Upper lobe of left lung (tissue), 6 donors: ENCODE measurements at regions not wholly inside any gene's neighbourhood (a gene's known extent, or its start where the extent isn't known, plus 50 kb on each side); places are given as distances from the start of the nearest gene placed in this dataset.
"Not testable (repeated sequence)": the region's sequence is repeated elsewhere in the genome, so short reads cannot be mapped to it uniquely, and the experiment has no call there.

ENCODE experiments used
- ATAC-seq, 2 donors: fragments of 200-7000 bp; cut with Tn5 transposase; one replicate each; pipeline ENCODE4 v1.9.1; 2022; ENCODE audit warnings: mild to moderate bottlenecking in 2 of 2, moderate library complexity in 2 of 2; ENCODE audit not compliant: low FRiP score in 2 of 2
- DNase-seq, 2 donors: peaks; one replicate each; pipeline ENCODE4 v3.0.0-alpha.2; 2019 to 2020
- H3K27ac ChIP-seq, 4 donors: fragments of 200-600 bp; sonication (generic); one replicate each; pipeline ENCODE4 v1.5.1; 2016 to 2019
- H3K27me3 ChIP-seq, 4 donors: fragments of 200-600 bp; sonication (generic); one replicate each; pipeline ENCODE4 v1.5.1; 2017 to 2019
- H3K36me3 ChIP-seq, 4 donors: fragments of 200-600 bp; sonication (generic); one replicate each; pipeline ENCODE4 v1.5.1; 2016 to 2019
- H3K4me1 ChIP-seq, 4 donors: fragments of 200-600 bp; sonication (generic); one replicate each; pipeline ENCODE4 v1.5.1; 2018 to 2019
- H3K4me3 ChIP-seq, 4 donors: fragments of 200-600 bp; sonication (generic); one replicate each; pipeline ENCODE4 v1.5.1; 2017 to 2019; ENCODE audit warnings: mild to moderate bottlenecking in 2 of 4, moderate library complexity in 1 of 4
- H3K9me3 ChIP-seq, 4 donors: fragments of 200-600 bp; sonication (generic); one replicate each; pipeline ENCODE4 v1.5.1; 2018 to 2019
- CTCF ChIP-seq, 6 experiments: fragments of 450-650 bp in 4 of 6; fragments of 200-600 bp in 2 of 6; sonication (generic) in 2 of 6; IDR thresholded peaks; one replicate each; pipeline ENCODE4 v1.5.1; 2016 to 2019; ENCODE audit warnings: antibody characterized with exemption in 6 of 6
- EP300 ChIP-seq, 4 donors: sonication (generic); formaldehyde crosslinking; IDR thresholded peaks; one replicate each; pipeline ENCODE4 v1.5.1; 2017; ENCODE audit warnings: antibody characterized with exemption in 4 of 4, control low read depth in 2 of 4
- POLR2A ChIP-seq, 4 donors: fragments of 450-650 bp; IDR thresholded peaks; one replicate each; pipeline ENCODE4 v1.5.1; 2016 to 2017; ENCODE audit warnings: antibody characterized with exemption in 4 of 4, mild to moderate bottlenecking in 2 of 4
- POLR2AphosphoS5 ChIP-seq, 2 donors: sonication (generic); formaldehyde crosslinking; IDR thresholded peaks; one replicate each; pipeline ENCODE4 v1.5.1; 2017; ENCODE audit warnings: antibody characterized with exemption in 2 of 2
- WGBS, 2 donors: methylation state at CpG; one replicate each; pipeline ENCODE4 v1.1.5; 2017 to 2018; 5-methylcytosine and 5-hydroxymethylcytosine counted together
- donor health status: DM: no; HTN: no; CAD: no; lungs with moderate emphysema.
- donor health status: DM: no; HTN: yes; CAD: no; lungs with severe emphysema.

- ATAC-seq, result no peak
- 58 to 63% methylated on average over 9 of the region's 9 CpGs for WGBS, 2 donors
Measured at GRCh38 chr7:65453341-65454030, 79.8 kb downstream of the ZNF92 start.

GRCh38 chr7:65454469-65454868 lies 80.8 kb downstream of the ZNF92 start:
- no peaks in the 10 kb centered on the region for H3K36me3 ChIP-seq
- no peak for TF ChIP-seq CTCF (IDR thresholded peaks at IDR 0.05)
- TF ChIP-seq POLR2A (IDR thresholded peaks at IDR 0.05), result no peak
- TF ChIP-seq EP300 (IDR thresholded peaks at IDR 0.05), result no peak
- no peak for TF ChIP-seq POLR2AphosphoS5 (IDR thresholded peaks at IDR 0.05)
- H3K27ac ChIP-seq, result no peak overlapping the region
- ATAC-seq (no peak), DNase-seq (no peak)
- H3K9me3 ChIP-seq, result no peaks in the 10 kb centered on the region
- no peaks in the 10 kb centered on the region for H3K27me3 ChIP-seq
- no peaks in the 10 kb centered on the region for H3K4me1 ChIP-seq
- H3K4me3 ChIP-seq, result no peak overlapping the region

More at GRCh38 chr7:65453341-65454030, 79.8 kb downstream of the ZNF92 start:
- Histone ChIP-seq H3K36me3 (no peaks in the 10 kb centered on the region), H3K27me3 (no peaks in the 10 kb centered on the region), H3K4me1 (no peaks in the 10 kb centered on the region), H3K4me3 (no peak overlapping the region), H3K9me3 (no peaks in the 10 kb centered on the region), H3K27ac (no peak overlapping the region)
- no peak for DNase-seq
- no peak for TF ChIP-seq EP300 (IDR thresholded peaks at IDR 0.05)
- TF ChIP-seq POLR2AphosphoS5 (IDR thresholded peaks at IDR 0.05), result no peak
- TF ChIP-seq CTCF (IDR thresholded peaks at IDR 0.05), result no peak
- TF ChIP-seq POLR2A (IDR thresholded peaks at IDR 0.05), result no peak

GRCh38 chr7:65455050-65455449 lies 81.4 kb downstream of the ZNF92 start:
- 68 to 79% methylated on average over 4 of the region's 4 CpGs for WGBS, 2 donors
- H3K27ac ChIP-seq, H3K4me3 ChIP-seq, ATAC-seq, H3K9me3 ChIP-seq, H3K36me3 ChIP-seq, H3K27me3 ChIP-seq, DNase-seq, H3K4me1 ChIP-seq: not testable (repeated sequence)

DNA sequence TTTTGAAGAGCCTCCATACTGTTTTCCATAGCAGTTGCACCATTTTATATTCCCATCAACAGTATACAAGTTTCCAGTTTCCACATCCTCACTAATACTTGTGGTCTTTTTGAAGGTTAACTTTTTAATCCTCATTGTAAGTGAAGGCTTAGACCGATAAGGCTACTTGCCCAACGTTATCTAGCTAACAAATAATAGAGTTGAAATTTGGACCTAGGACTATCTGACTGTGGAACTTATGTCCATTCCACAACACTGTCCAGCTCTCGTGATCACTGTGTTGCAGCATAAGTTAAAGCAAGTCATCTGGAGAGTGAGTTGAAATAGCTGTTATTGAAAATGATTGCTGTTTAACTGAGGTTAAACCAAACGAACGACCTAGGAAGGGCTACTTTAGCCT lies 84.0 kb downstream of the ZNF92 start:
- no peak for TF ChIP-seq CTCF (IDR thresholded peaks at IDR 0.05)
- no peak for TF ChIP-seq POLR2A (IDR thresholded peaks at IDR 0.05)
- TF ChIP-seq EP300 (IDR thresholded peaks at IDR 0.05), result no peak
- no peak for TF ChIP-seq POLR2AphosphoS5 (IDR thresholded peaks at IDR 0.05)
- 83 to 93% methylated on average over 5 of the region's 5 CpGs for WGBS, 2 donors
- DNase-seq (no peak), ATAC-seq (no peak)
- H3K4me3 ChIP-seq, result no peak overlapping the region
- no peaks in the 10 kb centered on the region for H3K9me3 ChIP-seq
- H3K27me3 ChIP-seq, result no peaks in the 10 kb centered on the region
- no peaks in the 10 kb centered on the region for H3K36me3 ChIP-seq
- no peak overlapping the region for H3K27ac ChIP-seq
- H3K4me1 ChIP-seq, result no peaks in the 10 kb centered on the region

- no peak overlapping the region for H3K4me3 ChIP-seq
- H3K4me1 ChIP-seq, result no peaks in the 10 kb centered on the region
- DNase-seq, result no peak
- TF ChIP-seq CTCF (IDR thresholded peaks at IDR 0.05) (no peak), EP300 (IDR thresholded peaks at IDR 0.05) (no peak), POLR2A (IDR thresholded peaks at IDR 0.05) (no peak), POLR2AphosphoS5 (IDR thresholded peaks at IDR 0.05) (no peak)
- ATAC-seq, result no peak
- H3K27ac ChIP-seq, result no peak overlapping the region
- whole genome bisulfite sequencing, 2 donors, result 61 to 67% methylated on average over 4 of the region's 4 CpGs
- H3K27me3 ChIP-seq, result no peaks in the 10 kb centered on the region
- H3K9me3 ChIP-seq, result no peaks in the 10 kb centered on the region
- H3K36me3 ChIP-seq, result no peaks in the 10 kb centered on the region
Measured at GRCh38 chr7:65459438-65459837, 85.8 kb downstream of the ZNF92 start.
